GM20000 (cell line): ENCODE measurements at regions not wholly inside any gene's neighbourhood (a gene's known extent, or its start where the extent isn't known, plus 50 kb on each side); places are given as distances from the start of the nearest gene placed in this dataset.

Experiments
- DNase-seq: peaks from one replicate; pipeline ENCODE4 v3.0.0; 2012; ENCODE audit warnings: low spot score
- TF ChIP-seq, protein P1 (sequence below): IDR thresholded peaks from 2 replicates; pipeline ENCODE4 v1.5.1; 2012; ENCODE audit warnings: mild to moderate bottlenecking, control low read depth; ENCODE audit errors: extremely low read depth, missing control alignments

DNA sequence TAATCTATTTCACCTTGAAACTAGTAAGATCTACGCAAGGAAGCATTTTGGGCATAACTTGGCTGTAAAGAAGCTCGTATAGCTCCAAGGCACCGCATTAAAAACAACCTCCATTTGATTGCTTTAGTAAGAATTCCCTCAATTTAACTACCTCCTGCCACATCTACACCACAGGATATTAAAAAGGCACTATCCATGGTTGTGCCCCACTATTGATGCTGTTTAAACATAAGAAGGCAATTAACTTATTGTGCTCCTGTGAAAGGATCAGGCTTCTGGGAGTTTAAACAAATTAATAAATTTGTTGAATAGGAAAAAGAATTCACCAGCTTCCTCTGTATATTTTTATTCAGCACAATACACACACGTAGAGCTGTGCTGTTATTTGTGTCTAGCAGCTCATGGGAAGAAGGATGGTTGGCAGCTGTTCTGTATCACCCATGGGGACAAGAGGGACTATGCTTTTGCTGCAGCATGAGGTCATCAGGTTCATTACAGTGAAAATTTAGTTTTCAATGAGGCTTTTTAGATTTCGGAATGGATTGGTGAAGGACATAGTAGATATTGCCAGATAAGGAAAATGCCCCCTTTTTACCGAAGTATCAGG lies 513.3 kb downstream of the HAO1 start:
- TF ChIP-seq, protein P1, sequence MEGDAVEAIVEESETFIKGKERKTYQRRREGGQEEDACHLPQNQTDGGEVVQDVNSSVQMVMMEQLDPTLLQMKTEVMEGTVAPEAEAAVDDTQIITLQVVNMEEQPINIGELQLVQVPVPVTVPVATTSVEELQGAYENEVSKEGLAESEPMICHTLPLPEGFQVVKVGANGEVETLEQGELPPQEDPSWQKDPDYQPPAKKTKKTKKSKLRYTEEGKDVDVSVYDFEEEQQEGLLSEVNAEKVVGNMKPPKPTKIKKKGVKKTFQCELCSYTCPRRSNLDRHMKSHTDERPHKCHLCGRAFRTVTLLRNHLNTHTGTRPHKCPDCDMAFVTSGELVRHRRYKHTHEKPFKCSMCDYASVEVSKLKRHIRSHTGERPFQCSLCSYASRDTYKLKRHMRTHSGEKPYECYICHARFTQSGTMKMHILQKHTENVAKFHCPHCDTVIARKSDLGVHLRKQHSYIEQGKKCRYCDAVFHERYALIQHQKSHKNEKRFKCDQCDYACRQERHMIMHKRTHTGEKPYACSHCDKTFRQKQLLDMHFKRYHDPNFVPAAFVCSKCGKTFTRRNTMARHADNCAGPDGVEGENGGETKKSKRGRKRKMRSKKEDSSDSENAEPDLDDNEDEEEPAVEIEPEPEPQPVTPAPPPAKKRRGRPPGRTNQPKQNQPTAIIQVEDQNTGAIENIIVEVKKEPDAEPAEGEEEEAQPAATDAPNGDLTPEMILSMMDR: no peak
- no peak for DNase-seq

DNA sequence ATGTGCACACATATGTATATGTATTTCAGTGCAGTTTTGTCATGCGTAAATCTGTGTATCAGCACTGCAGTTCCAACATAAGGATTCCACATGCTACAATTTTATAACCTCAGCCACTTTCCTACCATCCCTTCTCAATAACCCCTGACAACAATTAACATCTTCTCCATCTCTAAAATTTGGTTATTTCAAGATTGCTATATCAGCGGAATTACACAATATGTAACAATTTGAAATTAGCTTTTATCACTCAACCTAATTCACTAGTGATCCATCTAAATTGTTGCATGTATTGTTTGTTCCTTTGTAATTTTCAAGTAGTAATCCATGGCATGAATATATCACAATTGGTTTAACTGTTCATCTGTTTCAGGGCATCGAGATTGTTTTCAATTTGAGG lies 511.3 kb downstream of the HAO1 start:
- DNase-seq: no peak
- TF ChIP-seq, protein P1: no peak

DNA sequence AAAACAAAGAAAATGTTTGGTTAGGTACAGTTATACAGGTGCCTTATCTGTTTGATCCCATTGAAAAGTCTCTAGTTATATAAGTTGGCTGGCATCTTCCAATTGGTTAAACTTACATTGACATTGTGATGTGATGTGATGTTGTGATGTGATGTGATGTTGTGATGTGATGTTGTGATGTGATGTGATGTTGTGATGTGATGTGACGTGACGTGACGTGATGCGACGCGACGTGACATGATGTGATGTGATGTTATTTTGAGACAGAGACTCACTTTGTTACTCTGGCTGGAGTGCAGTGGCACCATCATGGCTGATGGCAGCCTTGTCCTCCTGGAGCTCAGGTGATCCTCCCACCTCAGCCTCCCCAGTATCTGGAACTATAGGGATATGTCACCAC lies 507.6 kb downstream of the HAO1 start:
- DNase-seq: no peak
- TF ChIP-seq, protein P1: no peak

DNA sequence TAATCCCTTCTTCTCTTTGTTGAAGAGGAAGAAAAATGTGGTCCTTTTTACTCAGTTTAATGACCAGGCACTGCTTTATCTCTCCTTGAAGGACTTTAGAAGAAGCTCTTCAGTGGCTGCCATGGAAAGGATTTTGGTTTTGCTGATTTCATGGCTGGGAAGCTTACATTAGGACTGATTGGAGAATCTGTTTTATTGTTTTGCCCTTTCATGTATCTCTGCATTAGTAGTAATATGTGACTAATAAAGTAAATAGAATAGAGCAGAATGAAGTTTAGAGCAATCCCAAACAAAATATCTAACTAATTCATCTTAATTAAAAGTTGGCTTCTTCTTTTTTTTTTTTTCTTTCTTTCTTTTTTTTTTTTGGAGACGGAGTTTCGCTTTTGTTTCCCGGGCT lies 502.9 kb downstream of the HAO1 start:
- TF ChIP-seq, protein P1: no peak
- no peak for DNase-seq

DNA sequence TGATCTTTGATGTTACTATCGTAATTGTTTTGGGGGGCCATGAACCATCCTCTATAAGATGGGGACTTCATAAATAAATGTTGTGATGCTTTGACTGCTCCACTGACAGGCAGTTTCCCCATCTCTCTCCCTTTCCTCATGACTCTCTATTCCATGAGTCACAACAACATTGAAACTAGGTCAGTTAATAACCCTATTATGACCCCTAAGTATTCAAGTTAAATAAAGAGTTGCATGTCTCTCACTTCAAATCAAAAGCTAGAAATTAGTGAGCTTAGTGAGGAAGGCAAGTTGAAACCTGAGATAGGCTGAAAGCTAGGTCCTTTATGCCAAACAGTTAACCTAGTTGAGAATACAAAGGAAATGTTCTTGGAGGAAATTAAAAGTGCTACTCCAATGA lies 491.0 kb downstream of the HAO1 start:
- TF ChIP-seq, protein P1: no peak
- DNase-seq: no peak

DNA sequence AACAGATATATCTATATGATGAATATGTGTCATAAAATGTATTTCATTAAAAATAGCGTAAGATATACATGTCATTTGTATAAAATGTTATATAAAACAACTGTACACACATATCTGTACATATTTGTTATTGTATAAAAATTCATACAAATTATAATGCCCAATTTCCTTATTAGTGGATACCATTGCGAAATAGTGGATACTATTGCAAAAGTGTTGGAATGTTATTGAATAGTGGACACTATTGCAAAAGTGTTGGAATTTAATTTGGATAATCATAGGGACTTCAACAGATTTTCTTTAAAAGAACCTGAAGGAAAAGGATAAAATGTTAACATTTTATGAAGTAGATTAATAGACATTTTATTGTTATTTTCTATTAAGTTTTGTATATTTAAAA lies 487.4 kb downstream of the HAO1 start:
- DNase-seq: no peak
- TF ChIP-seq, protein P1: no peak

DNA sequence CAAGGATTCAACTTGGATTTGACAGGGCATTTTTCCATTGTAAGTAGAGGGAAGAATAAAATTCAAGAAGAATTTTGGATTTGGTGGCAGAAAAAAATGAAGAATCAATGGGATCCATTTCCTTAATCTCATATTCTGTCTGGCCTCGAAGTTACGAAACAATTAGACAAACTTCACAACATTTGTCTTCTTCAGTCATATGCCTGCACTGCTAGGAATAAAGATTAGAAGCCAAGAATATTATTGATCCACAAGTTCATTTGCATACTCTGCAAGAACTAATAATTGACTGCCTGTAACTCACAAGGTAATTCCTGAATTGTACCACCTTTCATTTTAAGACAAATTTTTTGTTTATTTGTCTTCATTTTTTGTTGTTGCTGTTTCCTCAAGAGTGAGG lies 486.2 kb downstream of the HAO1 start:
- TF ChIP-seq, protein P1: no peak
- DNase-seq: no peak
